GM18505 (cell line): ENCODE measurements at regions not wholly inside any gene's neighbourhood (a gene's known extent, or its start where the extent isn't known, plus 50 kb on each side); places are given as distances from the start of the nearest gene placed in this dataset.

ENCODE experiments used
- ATAC-seq: cut with Tn5 transposase; IDR thresholded peaks from one replicate; pipeline ENCODE4 v1.9.1; 2021; ENCODE audit not compliant: unreplicated experiment
- POLR2A ChIP-seq: IDR thresholded peaks from 4 replicates; pipeline ENCODE4 v1.6.1; 2011; ENCODE audit warnings: borderline replicate concordance; ENCODE audit not compliant: insufficient read depth, insufficient read length; ENCODE audit errors: extremely low read depth

DNA sequence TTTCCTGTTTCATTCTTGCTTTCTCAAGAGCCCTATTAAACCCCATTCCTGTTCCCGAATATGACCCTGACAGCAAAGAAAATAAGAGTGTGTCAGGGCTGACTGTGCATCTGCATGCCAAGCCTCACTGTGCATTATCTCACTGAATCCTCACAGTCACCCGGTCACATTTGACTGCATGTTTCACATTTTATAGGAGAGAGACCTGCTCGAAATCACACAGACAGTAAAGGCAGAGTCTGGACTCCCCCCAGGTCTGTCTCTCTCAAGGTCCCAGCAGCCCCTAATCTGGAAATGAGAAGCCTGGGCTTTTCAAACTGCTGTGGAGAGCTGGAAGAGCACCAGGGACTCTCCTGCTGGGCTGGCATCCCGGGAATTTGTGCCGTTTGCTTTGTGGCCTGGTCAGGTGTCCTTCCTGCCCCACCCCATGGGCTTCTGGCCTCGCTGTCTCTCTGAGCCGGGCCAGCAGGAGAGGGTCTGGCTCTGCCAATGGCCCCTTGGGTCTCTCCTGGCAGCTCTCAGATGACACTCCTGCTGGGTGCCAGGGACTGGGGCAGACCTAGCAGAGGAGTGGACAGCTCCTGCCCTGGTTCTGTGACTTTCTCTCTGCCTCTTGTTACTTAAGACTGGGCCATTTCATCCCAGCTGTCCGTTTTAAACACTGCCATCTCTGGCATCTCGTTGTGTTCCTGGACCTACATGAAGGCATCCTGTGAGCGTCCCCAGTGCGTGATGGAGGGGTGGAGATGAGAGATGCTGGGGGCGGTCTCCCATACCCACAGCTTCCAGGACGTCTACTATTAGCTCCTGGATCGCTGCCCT is 173.6 kb downstream of the ARHGAP12 start:
- no peak for ATAC-seq
- TF ChIP-seq POLR2A: no peak

DNA sequence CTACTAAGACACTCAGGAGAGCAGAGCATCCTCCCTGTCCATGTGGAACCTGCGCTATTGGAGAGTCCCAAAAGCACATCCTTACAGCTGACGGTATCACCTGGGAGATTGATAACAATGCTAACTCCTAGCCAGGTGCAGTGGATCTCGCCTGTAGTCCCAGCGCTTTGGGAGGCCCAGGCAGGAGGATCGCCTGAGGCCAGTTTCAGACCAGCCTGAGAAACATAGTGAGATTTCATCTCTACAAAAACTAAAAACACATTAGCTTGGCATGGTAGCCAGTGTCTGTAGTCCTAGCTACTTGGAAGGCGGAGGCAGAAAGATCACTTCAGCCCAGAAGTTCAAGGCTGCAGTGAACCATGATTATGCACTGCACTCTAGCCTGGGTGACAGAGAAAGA is 174.9 kb downstream of the ARHGAP12 start:
- TF ChIP-seq POLR2A: no peak
- ATAC-seq: no peak

DNA sequence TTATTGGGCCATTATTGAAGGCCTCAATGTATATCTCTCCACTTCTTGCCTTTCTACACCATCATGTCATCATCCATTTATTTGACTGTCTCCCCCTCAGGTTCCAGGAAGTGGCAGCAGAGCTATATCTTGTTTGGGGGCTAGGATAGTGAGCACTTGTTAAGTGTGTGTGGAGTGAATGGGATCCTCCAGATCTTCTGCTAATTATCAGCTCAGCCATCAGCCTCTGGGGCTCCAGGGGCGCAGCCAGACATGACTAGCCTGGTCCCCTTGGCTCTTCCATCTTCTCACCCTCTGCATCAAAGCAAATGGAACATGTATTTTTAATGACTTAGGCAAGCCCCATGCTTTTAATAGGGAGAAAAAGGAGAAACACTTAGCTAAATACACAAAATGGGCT is 176.5 kb downstream of the ARHGAP12 start:
- TF ChIP-seq POLR2A: no peak
- no peak for ATAC-seq

DNA sequence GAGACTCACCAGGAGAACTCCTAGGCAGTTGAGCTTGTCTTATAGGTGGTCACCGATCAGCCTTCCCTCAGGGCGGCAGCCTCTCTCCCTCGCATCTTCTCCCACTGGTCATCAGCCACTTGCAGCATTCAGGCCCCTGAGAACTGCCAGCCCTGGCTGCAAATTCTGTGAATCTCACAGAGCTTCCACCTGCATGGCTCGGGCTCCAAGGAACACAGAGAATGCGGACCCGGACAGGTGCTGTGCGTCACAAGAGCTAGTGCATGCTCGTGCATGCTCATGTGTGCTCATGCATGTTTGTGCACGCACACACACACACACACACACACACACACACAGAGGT is 176.9 kb downstream of the ARHGAP12 start:
- ATAC-seq: no peak
- TF ChIP-seq POLR2A: no peak

DNA sequence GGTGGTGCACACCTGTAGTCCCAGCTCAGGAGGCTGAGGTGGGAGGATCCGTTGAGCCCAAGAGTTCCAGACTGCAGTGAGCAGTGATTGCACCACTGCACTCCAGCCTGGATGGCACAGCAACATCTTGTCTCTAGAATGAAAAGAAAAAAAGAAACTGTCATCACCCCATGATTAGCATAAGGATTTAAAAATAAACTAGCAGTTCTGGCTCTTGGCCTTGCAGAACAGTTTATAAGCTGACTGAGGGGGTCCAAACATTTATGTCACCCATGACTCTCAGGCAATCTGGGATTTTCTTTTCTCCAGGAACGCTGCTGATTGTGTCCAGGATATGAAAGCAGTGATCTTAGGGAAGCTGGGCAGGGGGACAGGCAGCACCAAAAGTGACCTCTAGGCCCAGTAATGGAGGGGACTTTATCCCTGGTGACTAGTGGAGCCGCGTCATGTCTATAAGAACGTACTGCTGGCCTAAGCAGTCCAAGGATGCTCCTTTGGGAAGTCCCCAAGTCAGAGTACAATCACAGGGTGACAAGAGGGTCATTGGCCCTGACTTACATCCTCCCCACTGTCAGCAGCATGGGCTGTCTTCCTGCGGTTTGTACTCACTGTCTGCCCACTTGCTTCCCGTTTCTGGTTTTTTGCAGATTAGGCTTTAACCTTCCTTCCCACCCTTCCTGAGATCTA is 177.4 kb downstream of the ARHGAP12 start:
- no peak for TF ChIP-seq POLR2A

DNA sequence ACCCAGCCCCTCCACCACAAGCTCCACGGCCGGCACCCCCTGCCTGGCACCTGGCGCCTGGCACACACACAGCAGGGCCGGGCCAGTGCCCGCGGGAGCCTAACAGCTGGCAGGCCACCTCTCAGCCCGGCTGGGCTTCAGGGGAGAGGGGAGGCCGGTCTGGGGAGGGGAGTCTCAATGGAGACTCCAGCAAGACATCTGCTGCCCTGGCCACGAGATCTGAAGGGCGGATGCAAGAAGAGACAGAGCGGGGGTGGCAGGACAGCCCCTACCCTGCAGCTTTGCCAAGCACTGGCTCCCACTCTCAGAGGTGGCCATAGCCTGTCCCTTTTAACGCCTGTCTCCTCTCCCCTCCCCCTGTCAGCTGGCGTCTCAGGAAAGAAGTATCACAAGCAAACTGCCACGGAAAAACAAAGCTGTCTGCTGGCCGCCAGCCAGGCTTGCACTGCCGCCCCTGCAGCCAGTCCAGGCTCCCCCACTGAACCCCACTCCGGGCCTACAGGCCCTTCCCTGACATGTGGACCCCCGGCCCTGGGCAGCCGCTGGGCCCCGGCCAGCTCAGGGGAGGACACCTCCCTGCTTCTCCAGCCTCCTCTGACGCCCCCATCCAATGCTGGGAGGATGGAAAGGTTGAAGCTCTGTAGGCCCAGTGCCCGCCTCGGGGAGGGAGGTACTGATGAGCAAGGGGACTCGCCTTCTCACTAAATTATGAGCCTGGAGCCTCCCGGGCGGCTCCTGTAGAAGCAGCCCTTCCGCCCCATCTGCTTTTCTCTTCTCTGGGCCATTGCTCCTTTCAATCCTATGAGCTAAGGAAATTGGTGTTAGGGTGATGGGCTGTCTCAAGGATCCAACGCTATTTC is 178.4 kb downstream of the ARHGAP12 start:
- ATAC-seq: no peak
- no peak for TF ChIP-seq POLR2A

More for the DNA sequence above, 177.4 kb downstream of the ARHGAP12 start:
- ATAC-seq: no peak

DNA sequence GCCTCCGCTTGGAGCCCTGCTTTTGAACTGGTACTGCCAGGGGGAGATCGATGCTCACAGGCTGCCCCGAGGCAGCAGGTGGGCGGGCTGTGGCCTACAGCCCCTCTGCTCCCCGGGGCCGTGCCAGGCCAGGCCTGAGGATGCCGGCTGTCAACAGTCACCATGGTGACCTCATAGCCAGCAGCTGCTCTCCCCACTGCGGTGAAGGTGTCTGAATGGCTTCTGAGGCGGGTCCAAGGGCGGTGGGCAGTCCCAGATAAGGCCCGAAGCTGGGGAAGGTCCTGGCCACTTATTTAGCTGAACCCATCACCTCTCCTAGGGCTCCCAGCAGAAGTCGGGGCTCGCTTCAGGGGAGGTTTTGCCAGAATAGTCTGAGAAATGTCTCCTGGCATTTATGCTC is 179.3 kb downstream of the ARHGAP12 start:
- no peak for ATAC-seq
- no peak for TF ChIP-seq POLR2A

DNA sequence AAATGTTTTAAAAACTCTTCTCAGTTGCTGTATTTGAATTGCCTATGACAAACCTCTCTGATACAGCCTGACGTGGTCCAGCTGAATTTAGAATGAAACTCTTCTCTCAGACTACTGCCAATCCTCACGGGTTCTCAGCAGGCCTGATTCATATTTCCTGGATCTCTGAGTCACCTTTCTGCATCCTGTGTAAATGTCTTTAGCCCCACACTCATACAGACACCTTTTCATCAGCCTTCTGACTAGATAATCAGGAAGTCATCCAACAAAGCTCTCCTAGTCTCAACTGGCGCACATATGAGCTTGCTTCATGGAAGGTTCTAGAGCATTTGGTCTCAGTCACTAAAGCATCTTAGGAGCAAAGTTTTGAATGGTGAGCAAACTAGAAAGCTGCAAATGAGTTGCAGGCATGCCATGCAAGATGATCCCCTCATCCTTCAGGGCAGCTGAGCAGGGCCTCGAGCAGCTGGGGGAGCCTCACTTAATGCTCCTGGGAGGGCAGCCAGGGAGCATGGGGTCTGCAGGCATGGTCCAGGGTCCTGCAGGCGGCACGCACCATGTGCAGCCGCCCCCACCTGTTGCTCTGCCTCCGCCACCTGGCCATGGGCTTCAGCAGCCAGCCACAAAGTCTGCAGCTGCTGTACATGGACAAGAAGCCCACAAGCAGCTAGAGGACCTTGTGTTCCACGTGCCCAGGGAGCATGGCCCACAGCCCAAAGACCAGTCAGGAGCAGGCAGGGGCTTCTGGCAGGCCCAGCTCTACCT is 182.8 kb downstream of the ARHGAP12 start:
- no peak for TF ChIP-seq POLR2A
- ATAC-seq: no peak

DNA sequence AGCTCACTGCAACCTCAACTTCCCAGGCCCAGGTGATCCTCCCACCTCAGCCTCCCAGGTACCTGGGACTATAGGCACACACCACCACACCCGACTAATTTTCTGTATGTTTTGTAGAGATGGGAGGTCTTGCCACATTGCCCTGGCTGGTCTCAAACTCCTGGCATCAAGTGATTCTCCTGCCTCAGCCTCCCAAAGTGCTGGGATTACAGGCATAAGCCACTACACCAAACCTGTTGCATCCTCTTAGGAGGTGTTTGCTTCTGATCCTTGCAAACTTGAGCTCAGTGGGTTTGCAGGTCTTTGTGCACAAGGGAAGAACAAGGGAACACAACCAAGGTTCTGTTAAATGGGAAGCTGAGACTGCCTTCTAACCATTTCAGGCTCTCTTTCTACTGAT is 184.6 kb downstream of the ARHGAP12 start:
- no peak for TF ChIP-seq POLR2A
- no peak for ATAC-seq

DNA sequence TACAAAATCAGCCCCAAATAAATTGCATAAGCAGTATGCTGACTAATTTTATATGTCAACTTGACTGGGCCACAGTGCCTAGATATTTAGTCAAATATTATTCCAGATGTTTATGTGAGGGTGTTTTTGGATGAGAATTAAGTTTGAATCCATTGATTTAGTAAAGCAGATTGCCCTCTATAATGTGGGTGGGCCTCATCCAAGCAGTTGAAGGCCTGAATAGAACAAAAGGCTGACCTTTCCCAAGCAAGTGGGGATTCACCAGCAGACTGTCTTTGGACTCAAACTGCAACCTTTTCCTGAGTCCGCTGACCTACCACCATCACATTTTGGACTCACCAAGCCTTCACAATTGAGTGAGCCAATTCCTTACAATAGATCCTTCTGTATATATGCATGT is 186.4 kb downstream of the ARHGAP12 start:
- no peak for TF ChIP-seq POLR2A
- no peak for ATAC-seq

DNA sequence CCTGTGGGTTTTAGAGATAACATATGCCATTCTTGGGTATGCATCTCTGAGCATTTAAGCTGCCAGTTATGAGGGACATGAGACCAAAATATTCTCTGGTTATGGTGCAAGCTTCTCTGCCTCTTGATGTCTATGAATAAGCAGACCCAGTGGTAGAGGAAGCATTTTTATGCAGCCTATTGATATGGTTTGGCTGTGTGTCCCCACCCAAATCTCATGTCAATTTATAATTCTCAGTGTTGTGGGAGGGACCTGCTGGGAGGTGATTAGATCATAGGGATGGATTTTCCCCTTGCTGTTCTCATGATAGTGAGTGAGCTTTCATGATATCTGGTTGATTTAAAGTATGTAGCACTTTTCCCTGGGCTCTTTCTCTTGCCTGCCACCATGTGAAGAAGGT is 187.2 kb downstream of the ARHGAP12 start:
- TF ChIP-seq POLR2A: no peak

DNA sequence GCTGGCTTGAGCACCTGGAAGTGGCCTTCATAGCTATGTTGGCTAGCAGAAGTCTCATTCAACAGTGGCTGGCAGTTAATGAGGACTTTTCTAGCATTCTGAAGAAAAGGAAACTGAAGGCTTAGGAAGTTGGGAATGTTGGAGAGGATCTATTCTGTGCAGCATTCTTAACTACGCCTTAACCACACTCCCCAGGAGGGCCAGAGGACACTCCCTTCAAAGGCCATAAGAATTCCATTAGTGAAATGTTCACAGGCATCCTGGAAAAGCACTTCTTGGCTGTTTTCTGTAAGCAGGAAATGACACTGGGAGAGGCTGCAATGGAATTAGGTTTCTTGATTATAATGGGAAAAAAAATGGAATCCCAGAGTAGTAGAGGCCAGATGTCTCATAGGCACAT is 188.9 kb downstream of the ARHGAP12 start:
- no peak for ATAC-seq

More for the DNA sequence above, 187.2 kb downstream of the ARHGAP12 start:
- ATAC-seq: no peak

DNA sequence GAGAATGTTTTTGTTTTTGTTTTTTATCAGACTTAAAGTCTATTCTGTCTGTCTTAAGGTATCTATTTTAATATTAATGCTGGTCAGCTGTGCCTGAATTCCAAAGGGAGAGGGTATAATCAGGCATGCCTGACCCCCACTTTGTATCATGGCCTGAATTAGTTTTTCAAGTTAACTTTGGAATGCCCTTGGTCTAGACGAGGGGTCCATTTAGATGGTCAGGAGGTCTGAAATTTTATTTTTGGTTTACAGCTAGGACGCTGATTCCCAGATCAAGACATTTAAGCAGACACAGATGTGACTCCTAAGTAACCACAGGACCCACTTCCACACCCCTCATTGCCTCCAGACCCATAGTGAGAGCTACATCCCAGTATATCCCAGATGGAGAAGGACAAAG is 189.5 kb downstream of the ARHGAP12 start:
- ATAC-seq: no peak
- TF ChIP-seq POLR2A: no peak

More for the DNA sequence above, 188.9 kb downstream of the ARHGAP12 start:
- TF ChIP-seq POLR2A: no peak
